GM19043 (cell line): ENCODE measurements at regions not wholly inside any gene's neighbourhood (a gene's known extent, or its start where the extent isn't known, plus 50 kb on each side); places are given as distances from the start of the nearest gene placed in this dataset.
A peak's percentile ranks its signal among the peaks of the same experiment; 100 is the strongest.

Experiments
- ATAC-seq: cut with Tn5 transposase; IDR thresholded peaks from one replicate; pipeline ENCODE4 v1.9.1; 2021; ENCODE audit warnings: low read depth; ENCODE audit not compliant: unreplicated experiment

GRCh38 chr18:73274812-73275621, 407.2 kb upstream of the NETO1 start:
- no peak for ATAC-seq

GRCh38 chr18:73270920-73271634, 403.3 kb upstream of the NETO1 start:
- ATAC-seq = no peak

- ATAC-seq = no peak
Observed at GRCh38 chr18:73264562-73264921, 396.8 kb upstream of the NETO1 start.

GRCh38 chr18:73261923-73262322, 394.1 kb upstream of the NETO1 start:
- ATAC-seq = no peak

- no peak for ATAC-seq
Observed at GRCh38 chr18:73261243-73261642, 393.5 kb upstream of the NETO1 start.

- no peak for ATAC-seq
Observed at GRCh38 chr18:73258375-73259087, 390.7 kb upstream of the NETO1 start.

GRCh38 chr18:73254564-73254963, 386.8 kb upstream of the NETO1 start:
- ATAC-seq = no peak

GRCh38 chr18:73249030-73249429, 381.2 kb upstream of the NETO1 start:
- ATAC-seq = no peak

GRCh38 chr18:73246763-73247162, 379.0 kb upstream of the NETO1 start:
- no peak for ATAC-seq

- ATAC-seq = no peak
Observed at GRCh38 chr18:73245345-73245744, 377.6 kb upstream of the NETO1 start.

GRCh38 chr18:73244401-73244800, 376.6 kb upstream of the NETO1 start:
- ATAC-seq = no peak

GRCh38 chr18:73240899-73241298, 373.1 kb upstream of the NETO1 start:
- no peak for ATAC-seq

GRCh38 chr18:73235921-73236320, 368.1 kb upstream of the NETO1 start:
- no peak for ATAC-seq

GRCh38 chr18:73235491-73235890, 367.7 kb upstream of the NETO1 start:
- ATAC-seq = peak; percentile 53

GRCh38 chr18:73232933-73233332, 365.1 kb upstream of the NETO1 start:
- ATAC-seq = no peak

- no peak for ATAC-seq
Observed at GRCh38 chr18:73220663-73221062, 352.9 kb upstream of the NETO1 start.

- no peak for ATAC-seq
Observed at GRCh38 chr18:73218293-73218692, 350.5 kb upstream of the NETO1 start.

- no peak for ATAC-seq
Observed at GRCh38 chr18:73214970-73215369, 347.2 kb upstream of the NETO1 start.

- no peak for ATAC-seq
Observed at GRCh38 chr18:73212442-73212841, 344.7 kb upstream of the NETO1 start.

GRCh38 chr18:73201940-73202339, 334.2 kb upstream of the NETO1 start:
- no peak for ATAC-seq

- ATAC-seq = no peak
Observed at GRCh38 chr18:73199151-73199550, 331.4 kb upstream of the NETO1 start.
